HepG2 (cell line): ENCODE measurements at regions not wholly inside any gene's neighbourhood (a gene's known extent, or its start where the extent isn't known, plus 50 kb on each side); places are given as distances from the start of the nearest gene placed in this dataset.

Experiments used
- ATAC-seq: fragments of 200-7000 bp; cut with Tn5 transposase; 3 replicates; pipeline ENCODE4 v1.9.1; 2020; ENCODE audit warnings: mild to moderate bottlenecking, moderate library complexity
- BruUV-seq: library from RNA; stranded (reverse); fragments of 400-500 nt; replicated peaks from 2 replicates; lab custom pipeline; 2021; lab: Mats Ljungman, UMichigan
- CTCF ChIA-PET: fragments of 300-600 bp; formaldehyde crosslinking; extraction: SDS; loops from one replicate; lab custom pipeline; 2021; ENCODE audit warnings: low total read pairs, inconsistent platforms, low intra/inter-chr PET ratio; lab: Yijun Ruan, JAX
- POLR2A ChIA-PET: fragments of 350-600 bp; sonication (Branson Sonifier 250); formaldehyde crosslinking; loops from one replicate; lab custom pipeline; 2020; ENCODE audit warnings: antibody characterized with exemption, inconsistent platforms; lab: Yijun Ruan, JAX
- DNase-seq: peaks from one replicate; pipeline ENCODE4 v3.0.0-alpha.2; 2015; ENCODE audit warnings: low spot score
- FAIRE-seq: peaks from 3 replicates; lab custom pipeline; 2011; peaks lifted over from hg19 to GRCh38; lab: Jason Lieb, UNC
- H2AFZ ChIP-seq: one replicate; pipeline ENCODE4 v1.6.1; 2011; ENCODE audit warnings: low read length, inconsistent platforms
- H3K27ac ChIP-seq: fragments of 300-600 bp; 3 replicates; pipeline ENCODE4 v1.8.0; 2011; ENCODE audit warnings: mixed run types, mild to moderate bottlenecking, mixed read lengths, low read length, inconsistent platforms; ENCODE audit not compliant: insufficient read depth; ENCODE audit errors: extremely low read length
- H3K27me3 ChIP-seq, 2 experiments: fragments of 200-600 bp in 1 of 2; 2 replicates in 1 of 2; 3 replicates in 1 of 2; pipeline versions ENCODE4 v1.6.0 to v1.8.0; 2011; ENCODE audit warnings: low read length in 2 of 2, mild to moderate bottlenecking in 2 of 2, moderate library complexity in 2 of 2, inconsistent platforms in 1 of 2; ENCODE audit not compliant: insufficient read depth in 2 of 2, control insufficient read depth in 1 of 2
- H3K36me3 ChIP-seq, 2 experiments: fragments of 200-600 bp in 1 of 2; replicated peaks in 1 of 2; 2 replicates in 1 of 2; 3 replicates in 1 of 2; pipeline versions ENCODE4 v1.5.1 to v1.8.0; 2011; ENCODE audit warnings: low read length in 2 of 2, inconsistent platforms in 1 of 2; ENCODE audit not compliant: insufficient read depth in 2 of 2, control insufficient read depth in 1 of 2
- H3K4me1 ChIP-seq: 2 replicates; pipeline ENCODE4 v1.5.1; 2012; ENCODE audit warnings: low read length, inconsistent platforms; ENCODE audit not compliant: insufficient read depth
- H3K4me2 ChIP-seq: 2 replicates; pipeline ENCODE4 v1.6.0; 2011; ENCODE audit warnings: low read depth, low read length, inconsistent platforms
- H3K4me3 ChIP-seq, 3 experiments: fragments of 200-600 bp in 1 of 3; sonication (generic), shearing (Covaris generic) in 1 of 3; replicated peaks in 1 of 3; 2 replicates each; pipeline ENCODE4 v1.5.1; 2011 to 2016; ENCODE audit warnings: low read length in 3 of 3, inconsistent platforms in 2 of 3, low read depth in 2 of 3, mild to moderate bottlenecking in 2 of 3, control low read depth in 1 of 3, mixed read lengths in 1 of 3; ENCODE audit not compliant: insufficient read depth in 1 of 3
- H3K79me2 ChIP-seq: one replicate; pipeline ENCODE4 v1.6.1; 2011; ENCODE audit warnings: low read length, inconsistent platforms; ENCODE audit not compliant: insufficient read depth
- H3K9ac ChIP-seq: 2 replicates; pipeline ENCODE4 v1.6.0; 2011; ENCODE audit warnings: mild to moderate bottlenecking, low read depth, low read length, inconsistent platforms; ENCODE audit not compliant: insufficient read depth
- H3K9me3 ChIP-seq: 2 replicates; pipeline ENCODE4 v1.5.1; 2012; ENCODE audit warnings: mild to moderate bottlenecking, low read length
- H4K20me1 ChIP-seq: 2 replicates; pipeline ENCODE4 v1.6.0; 2011; ENCODE audit warnings: inconsistent platforms, mild to moderate bottlenecking, low read length, moderate library complexity; ENCODE audit not compliant: insufficient read depth
- MAFF ChIP-seq: IDR thresholded peaks from 2 replicates; pipeline ENCODE4 v1.6.1; 2011; ENCODE audit warnings: low read depth, low read length, improper control_type of control experiment
- PRDM15 ChIP-seq: sonication (generic); formaldehyde crosslinking; IDR thresholded peaks from 2 replicates; pipeline ENCODE4 v1.4.0; 2020; ENCODE audit warnings: missing genetic modification reagents
- ZFY ChIP-seq: sonication (generic); formaldehyde crosslinking; IDR thresholded peaks from 2 replicates; pipeline ENCODE4 v1.4.0; 2020; ENCODE audit warnings: missing genetic modification reagents
- ZNF503 ChIP-seq: sonication (generic); formaldehyde crosslinking; IDR thresholded peaks from 2 replicates; pipeline ENCODE4 v1.4.0; 2020; ENCODE audit warnings: missing genetic modification reagents
- ZNF512B ChIP-seq: sonication (generic); formaldehyde crosslinking; IDR thresholded peaks from 2 replicates; pipeline ENCODE4 v1.5.1; 2020; ENCODE audit warnings: missing genetic modification reagents, mild to moderate bottlenecking, borderline replicate concordance
- ZNF574 ChIP-seq: sonication (generic); formaldehyde crosslinking; IDR thresholded peaks from 2 replicates; pipeline ENCODE4 v1.4.0; 2020; ENCODE audit warnings: missing genetic modification reagents
- ZNF619 ChIP-seq: sonication (generic); formaldehyde crosslinking; IDR thresholded peaks from 2 replicates; pipeline ENCODE4 v1.4.0; 2020; ENCODE audit warnings: mild to moderate bottlenecking, missing genetic modification reagents
- ZSCAN5A ChIP-seq: sonication (generic); formaldehyde crosslinking; IDR thresholded peaks from 2 replicates; pipeline ENCODE4 v1.8.0; 2022; ENCODE audit warnings: mild to moderate bottlenecking, missing genetic modification reagents, borderline replicate concordance
- ZSCAN9 ChIP-seq: IDR thresholded peaks from 2 replicates; pipeline ENCODE4 v1.6.1; 2016; ENCODE audit warnings: borderline replicate concordance
- WGBS: methylation state at CpG from one replicate; pipeline ENCODE4 v1.1.6; 2017; ENCODE audit warnings: low lambda C conversion rate; 5-methylcytosine and 5-hydroxymethylcytosine counted together
- in situ Hi-C: cut with HindIII; loops from 2 replicates; pipeline ENCODE4 v1.10.0; 2017; ENCODE audit warnings: low pct_unique_long_range_greater_than_20kb; ENCODE audit not compliant: extremely low pct_ligation_motif_present
- intact Hi-C: fragments of 100-400 bp; cut with micrococcal nuclease; formaldehyde crosslinking; loops from one replicate; pipeline ENCODE4 v1.10.0; 2022; ENCODE audit not compliant: unreplicated experiment

GRCh38 chr12:11539156-11539555 is 110.3 kb upstream of the ETV6 start:
- no peak overlapping the region for H3K9ac ChIP-seq
- no peaks in the 10 kb centered on the region for H3K4me1 ChIP-seq
- H4K20me1 ChIP-seq: no peaks in the 10 kb centered on the region
- H3K4me3 ChIP-seq: no peak overlapping the region
- intact Hi-C loops: no loop called here
- ATAC-seq (no peak), DNase-seq (no peak), FAIRE-seq (no peak)
- ChIA-PET CTCF (no interaction called here), POLR2A (no interaction called here)
- no peak overlapping the region for H3K4me2 ChIP-seq
- H3K27me3 ChIP-seq: peaks cover 0 to 5% of the 10 kb centered on the region in 2 experiments; a peak in 2 of 5 replicates
- H3K9me3 ChIP-seq: no peaks in the 10 kb centered on the region
- no TSS peak for BruUV-seq
- H2AFZ ChIP-seq: no peak overlapping the region
- WGBS: 42% methylated on average over 3 of the region's 3 CpGs
- no peak overlapping the region for H3K27ac ChIP-seq
- no peaks in the 10 kb centered on the region for H3K79me2 ChIP-seq
- in situ Hi-C loops: no loop called here
- H3K36me3 ChIP-seq: no peaks in the 10 kb centered on the region
- no peak for TF ChIP-seq ZSCAN9 (CRISPR knock-in tag)
- TF ChIP-seq ZNF574 (CRISPR knock-in tag): no peak
- TF ChIP-seq ZNF512B (CRISPR knock-in tag): no peak
- no peak for TF ChIP-seq ZFY (CRISPR knock-in tag)
- TF ChIP-seq PRDM15 (CRISPR knock-in tag): no peak
- no peak for TF ChIP-seq ZNF619
- TF ChIP-seq MAFF: no peak
- no peak for TF ChIP-seq ZNF503 (CRISPR knock-in tag)
- no peak for TF ChIP-seq ZSCAN5A (CRISPR knock-in tag)
